ENCODE measurements at regions not wholly inside any gene's neighbourhood (a gene's known extent, or its start where the extent isn't known, plus 50 kb on each side); places are given as distances from the start of the nearest gene placed in this dataset.

GRCh38 chr20:19859444-19859843 is 101.4 kb downstream of the RIN2 start:
- ChIA-PET CTCF (ENCODE audit: low intra/inter-chr PET ratio, low total read pairs) (no interaction called here), POLR2A (interaction anchor here (0.8 kb wide), 1 partner anchor 21 kb away, joined by 5 read pairs; no protein-coding TSS in a partner anchor)
- H3K4me3 ChIP-seq (replicated peaks in 1 of 3; ENCODE audit: insufficient read depth in 1 of 3, low read depth in 2 of 3, low read length in 3 of 3) = no peak overlapping the region
- H3K27ac ChIP-seq (ENCODE audit: extremely low read length, insufficient read depth, low read length) = no peak overlapping the region
- in situ Hi-C loops (cut with HindIII; ENCODE audit: extremely low pct_ligation_motif_present, low pct_unique_long_range_greater_than_20kb) (no loop called here), intact Hi-C loops (cut with micrococcal nuclease; ENCODE audit: unreplicated experiment) (no loop called here)
- H3K4me1 ChIP-seq (ENCODE audit: insufficient read depth, low read length) = peaks cover 10% of the 10 kb centered on the region; the same call in 1 of the 2 replicates
- H3K9me3 ChIP-seq (ENCODE audit: low read length) = no peaks in the 10 kb centered on the region
- FAIRE-seq (no peak), ATAC-seq (no peak), DNase-seq (ENCODE audit: low spot score) (no peak)
- no peak for TF ChIP-seq HIC2 (CRISPR knock-in tag; IDR thresholded peaks at IDR 0.05; ENCODE audit: low read depth)
- TF ChIP-seq MNT (IDR thresholded peaks at IDR 0.05) = peak; percentile 99
- no TSS peak for BruUV-seq (replicated peaks)
- 77% methylated on average over 3 of the region's 3 CpGs for WGBS (ENCODE audit: low lambda C conversion rate)
- H4K20me1 ChIP-seq (ENCODE audit: insufficient read depth, low read length) = no peaks in the 10 kb centered on the region
- no peak overlapping the region for H3K9ac ChIP-seq (ENCODE audit: insufficient read depth, low read depth, low read length)
- H3K36me3 ChIP-seq (replicated peaks in 1 of 2; ENCODE audit: control insufficient read depth in 1 of 2, insufficient read depth in 2 of 2, low read length in 2 of 2) = no peaks in the 10 kb centered on the region
- no peaks in the 10 kb centered on the region for H3K27me3 ChIP-seq (ENCODE audit: control insufficient read depth in 1 of 2, insufficient read depth in 2 of 2, low read length in 2 of 2)
- no peak overlapping the region for H3K4me2 ChIP-seq (ENCODE audit: low read depth, low read length)
- no peak overlapping the region for H2AFZ ChIP-seq (ENCODE audit: low read length)
- no peaks in the 10 kb centered on the region for H3K79me2 ChIP-seq (ENCODE audit: insufficient read depth, low read length)

- H3K4me2 ChIP-seq (ENCODE audit: low read depth, low read length) = 0 out of 2 replicates have a peak overlapping the region, but pooled peaks have one; percentile 8
- H4K20me1 ChIP-seq (ENCODE audit: insufficient read depth, low read length) = no peaks in the 10 kb centered on the region
- H2AFZ ChIP-seq (ENCODE audit: low read length) = no peak overlapping the region
- ATAC-seq = no peak; the same call in 2 of the 3 replicates
- no peaks in the 10 kb centered on the region for H3K36me3 ChIP-seq (replicated peaks in 1 of 2; ENCODE audit: control insufficient read depth in 1 of 2, insufficient read depth in 2 of 2, low read length in 2 of 2)
- H3K27me3 ChIP-seq (ENCODE audit: control insufficient read depth in 1 of 2, insufficient read depth in 2 of 2, low read length in 2 of 2) = no peaks in the 10 kb centered on the region
- intact Hi-C loops (cut with micrococcal nuclease; ENCODE audit: unreplicated experiment) = no loop called here
- H3K4me3 ChIP-seq (replicated peaks in 1 of 3; ENCODE audit: insufficient read depth in 1 of 3, low read depth in 2 of 3, low read length in 3 of 3) = no peak overlapping the region
- in situ Hi-C loops (cut with HindIII; ENCODE audit: extremely low pct_ligation_motif_present, low pct_unique_long_range_greater_than_20kb) = no loop called here
- TF ChIP-seq ARNTL (CRISPR knock-in tag; IDR thresholded peaks at IDR 0.05) = no peak
- TF ChIP-seq ZNF24 (IDR thresholded peaks at IDR 0.05) = 0 out of 2 replicates have a peak, but pooled peaks have one; percentile 21
- peak; percentile 29; the same call in 1 of the 2 replicates for TF ChIP-seq ZNF7 (CRISPR knock-in tag; IDR thresholded peaks at IDR 0.05)
- 24% methylated on average over 2 of the region's 2 CpGs for WGBS (ENCODE audit: low lambda C conversion rate)
- H3K4me1 ChIP-seq (ENCODE audit: insufficient read depth, low read length) = peaks cover 10% of the 10 kb centered on the region; the same call in 1 of the 2 replicates
- no peaks in the 10 kb centered on the region for H3K9me3 ChIP-seq (ENCODE audit: low read length)
- no peak overlapping the region for H3K9ac ChIP-seq (ENCODE audit: insufficient read depth, low read depth, low read length)
- no peak for DNase-seq (ENCODE audit: low spot score)
- H3K27ac ChIP-seq (ENCODE audit: extremely low read length, insufficient read depth, low read length) = no peak overlapping the region
- BruUV-seq (replicated peaks) = no TSS peak
- ChIA-PET CTCF (ENCODE audit: low intra/inter-chr PET ratio, low total read pairs) (no interaction called here), POLR2A (no interaction called here)
- no peak for FAIRE-seq
- no peaks in the 10 kb centered on the region for H3K79me2 ChIP-seq (ENCODE audit: insufficient read depth, low read length)
These were observed 102.7 kb downstream of the RIN2 start for GRCh38 chr20:19860737-19861136.

Data from HepG2 (cell line).